ENCODE measurements at regions not wholly inside any gene's neighbourhood (a gene's known extent, or its start where the extent isn't known, plus 50 kb on each side); places are given as distances from the start of the nearest gene placed in this dataset.

DNA sequence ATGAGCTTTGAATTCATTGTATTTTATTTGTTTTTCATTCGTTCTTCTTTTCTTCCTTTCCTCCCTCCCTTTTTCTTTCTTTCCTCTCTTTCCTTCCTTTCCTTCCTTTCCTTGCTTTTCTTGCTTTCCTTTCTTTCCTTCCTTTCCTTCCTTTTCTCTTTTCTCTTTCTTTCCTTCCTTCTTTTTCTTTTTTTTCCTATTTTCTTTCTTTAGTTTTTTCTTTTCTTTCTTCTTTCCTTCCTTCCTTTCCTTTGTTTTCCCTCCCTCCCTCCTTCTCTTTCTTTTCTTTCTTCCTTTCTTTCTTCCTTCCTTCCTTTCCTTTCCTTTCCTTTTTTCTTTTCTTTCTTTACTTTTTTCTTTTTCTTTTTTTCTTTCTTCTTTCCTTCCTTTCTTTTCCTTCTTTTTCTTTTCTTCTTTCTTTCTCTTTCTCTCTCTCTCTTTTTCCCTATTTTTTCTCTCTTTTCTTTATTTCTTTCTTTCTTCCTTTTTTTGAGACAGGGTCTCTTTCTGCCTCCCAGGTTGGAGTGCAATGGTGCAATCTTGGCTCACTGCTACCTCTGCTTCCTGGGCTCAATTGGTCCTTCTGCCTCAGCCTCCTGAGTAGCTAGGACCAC, 357.1 kb upstream of the PRR16 start:
- TF ChIP-seq, protein P1, sequence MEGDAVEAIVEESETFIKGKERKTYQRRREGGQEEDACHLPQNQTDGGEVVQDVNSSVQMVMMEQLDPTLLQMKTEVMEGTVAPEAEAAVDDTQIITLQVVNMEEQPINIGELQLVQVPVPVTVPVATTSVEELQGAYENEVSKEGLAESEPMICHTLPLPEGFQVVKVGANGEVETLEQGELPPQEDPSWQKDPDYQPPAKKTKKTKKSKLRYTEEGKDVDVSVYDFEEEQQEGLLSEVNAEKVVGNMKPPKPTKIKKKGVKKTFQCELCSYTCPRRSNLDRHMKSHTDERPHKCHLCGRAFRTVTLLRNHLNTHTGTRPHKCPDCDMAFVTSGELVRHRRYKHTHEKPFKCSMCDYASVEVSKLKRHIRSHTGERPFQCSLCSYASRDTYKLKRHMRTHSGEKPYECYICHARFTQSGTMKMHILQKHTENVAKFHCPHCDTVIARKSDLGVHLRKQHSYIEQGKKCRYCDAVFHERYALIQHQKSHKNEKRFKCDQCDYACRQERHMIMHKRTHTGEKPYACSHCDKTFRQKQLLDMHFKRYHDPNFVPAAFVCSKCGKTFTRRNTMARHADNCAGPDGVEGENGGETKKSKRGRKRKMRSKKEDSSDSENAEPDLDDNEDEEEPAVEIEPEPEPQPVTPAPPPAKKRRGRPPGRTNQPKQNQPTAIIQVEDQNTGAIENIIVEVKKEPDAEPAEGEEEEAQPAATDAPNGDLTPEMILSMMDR (conservative IDR thresholded peaks at IDR 0.05; ENCODE audit: low read depth, low read length): no peak
- no peak for TF ChIP-seq EZH2 (IDR thresholded peaks at IDR 0.05; ENCODE audit: borderline replicate concordance, low read depth, low read length, poor library complexity, severe bottlenecking)
